ENCODE measurements at regions not wholly inside any gene's neighbourhood (a gene's known extent, or its start where the extent isn't known, plus 50 kb on each side); places are given as distances from the start of the nearest gene placed in this dataset.

- TF ChIP-seq CTCF (IDR thresholded peaks at IDR 0.05; ENCODE audit: insufficient read depth, low read depth, low read length) = no peak
Measured at GRCh38 chr10:93250010-93250409, 176.3 kb downstream of the CYP26A1 start.

GRCh38 chr10:93254180-93254853 lies 180.6 kb downstream of the CYP26A1 start:
- CTCF ChIA-PET = interaction anchor here (1.1 kb wide), 1 partner anchor 10 kb away, joined by 5 read pairs; no protein-coding TSS in a partner anchor

More at GRCh38 chr10:93250010-93250409, 176.3 kb downstream of the CYP26A1 start:
- DNase-seq (ENCODE audit: low read depth) = no peak
- ChIA-PET POLR2A (no interaction called here), CTCF (no interaction called here)
- Histone ChIP-seq H3K4me3 (ENCODE audit: low read depth, low read length) (no peak overlapping the region), H3K27me3 (ENCODE audit: control insufficient read depth, insufficient read depth, low read length) (no peaks in the 10 kb centered on the region), H3K36me3 (ENCODE audit: control insufficient read depth, insufficient read depth, low read length) (no peaks in the 10 kb centered on the region)

GRCh38 chr10:93255546-93255945 lies 181.9 kb downstream of the CYP26A1 start:
- TF ChIP-seq CTCF (IDR thresholded peaks at IDR 0.05; ENCODE audit: insufficient read depth, low read depth, low read length) = no peak
- ChIA-PET POLR2A (interaction anchor here (0.7 kb wide), 1 partner anchor 31 kb away, joined by 5 read pairs; no protein-coding TSS in a partner anchor), CTCF (no interaction called here)
- Histone ChIP-seq H3K4me3 (ENCODE audit: low read depth, low read length) (no peak overlapping the region), H3K27me3 (ENCODE audit: control insufficient read depth, insufficient read depth, low read length) (peaks cover 1% of the 10 kb centered on the region; the same call in 1 of the 2 replicates), H3K36me3 (ENCODE audit: control insufficient read depth, insufficient read depth, low read length) (no peaks in the 10 kb centered on the region)
- DNase-seq (ENCODE audit: low read depth) = no peak

More at GRCh38 chr10:93254180-93254853, 180.6 kb downstream of the CYP26A1 start:
- Histone ChIP-seq H3K4me3 (ENCODE audit: low read depth, low read length) (no peak overlapping the region), H3K36me3 (ENCODE audit: control insufficient read depth, insufficient read depth, low read length) (no peaks in the 10 kb centered on the region), H3K27me3 (ENCODE audit: control insufficient read depth, insufficient read depth, low read length) (no peaks in the 10 kb centered on the region)
- no peak for DNase-seq (ENCODE audit: low read depth)
- POLR2A ChIA-PET = no interaction called here
- TF ChIP-seq CTCF (IDR thresholded peaks at IDR 0.05; ENCODE audit: insufficient read depth, low read depth, low read length) = no peak

Data from BJ (cell line).